ENCODE measurements at regions not wholly inside any gene's neighbourhood (a gene's known extent, or its start where the extent isn't known, plus 50 kb on each side); places are given as distances from the start of the nearest gene placed in this dataset.
"Not testable (repeated sequence)": the region's sequence is repeated elsewhere in the genome, so short reads cannot be mapped to it uniquely, and the experiment has no call there.

DNA sequence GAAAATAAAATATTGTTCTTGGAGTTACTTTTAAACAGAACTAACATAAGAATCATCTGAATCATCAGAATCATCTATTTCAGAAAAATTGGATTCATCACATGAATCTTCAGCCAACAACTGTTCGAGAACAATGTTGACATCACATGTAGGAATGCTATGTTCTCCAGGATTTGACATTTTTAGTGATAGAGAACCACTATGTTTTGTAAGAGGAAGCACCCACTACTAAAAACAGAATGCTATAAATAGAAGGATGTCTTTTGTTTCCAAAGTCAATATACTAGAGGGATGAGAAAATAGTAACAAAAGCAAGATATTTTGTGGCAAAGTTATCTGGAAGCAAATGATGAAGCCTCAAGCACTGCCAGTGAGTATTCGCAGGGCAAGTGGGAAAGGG lies 263.4 kb upstream of the DDI1 start:
- no peak overlapping the region for H3K4me3 ChIP-seq
- no peak overlapping the region for H3K27ac ChIP-seq

DNA sequence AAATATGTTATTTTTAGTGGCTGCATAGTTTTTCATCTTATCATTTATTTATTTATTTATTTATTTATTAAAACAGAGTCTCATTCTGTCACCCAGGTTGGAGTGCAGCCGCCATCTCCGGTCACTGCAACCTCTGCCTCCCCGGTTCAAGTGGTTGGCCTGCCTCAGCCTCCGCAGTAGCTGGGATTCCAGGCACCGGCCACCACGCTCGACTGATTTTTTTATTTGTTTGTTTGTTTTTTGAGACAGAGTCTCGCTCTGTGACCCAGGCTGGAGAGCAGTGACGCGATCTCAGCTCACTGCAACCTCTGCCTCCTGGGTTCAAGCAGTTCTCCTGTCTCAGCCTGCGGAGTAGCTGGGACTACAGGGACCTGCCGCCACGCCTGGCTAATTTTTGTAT lies 262.9 kb upstream of the DDI1 start:
- no peak overlapping the region for H3K27ac ChIP-seq
- H3K4me3 ChIP-seq: no peak overlapping the region

DNA sequence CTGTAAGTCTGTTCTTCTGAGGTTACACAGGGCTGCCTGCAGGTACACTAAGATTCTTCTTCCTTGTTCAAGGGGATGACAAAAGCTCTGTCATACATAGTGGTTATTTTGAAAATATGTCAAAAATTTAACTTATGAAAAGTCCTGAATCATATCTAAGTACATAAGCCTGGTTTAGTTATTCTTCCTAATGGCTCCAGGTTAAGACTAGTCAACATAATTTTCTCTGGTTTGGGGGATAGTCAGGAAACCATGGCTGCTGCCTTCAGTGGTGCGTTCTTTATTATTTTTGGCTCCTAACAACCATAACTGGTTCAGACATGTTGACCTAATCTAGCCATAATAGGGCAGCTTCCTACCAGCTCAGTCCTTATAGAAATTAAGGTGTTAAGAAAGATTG lies 257.4 kb upstream of the DDI1 start:
- Histone ChIP-seq H3K27ac (no peak overlapping the region), H3K4me3 (no peak overlapping the region)

- Histone ChIP-seq H3K27ac (no peak overlapping the region), H3K4me3 (no peak overlapping the region)
Measured at GRCh38 chr11:103789952-103790351, 246.5 kb upstream of the DDI1 start.

- no peak overlapping the region for H3K27ac ChIP-seq
- no peak overlapping the region for H3K4me3 ChIP-seq
Measured at GRCh38 chr11:103792981-103793468, 243.4 kb upstream of the DDI1 start.

DNA sequence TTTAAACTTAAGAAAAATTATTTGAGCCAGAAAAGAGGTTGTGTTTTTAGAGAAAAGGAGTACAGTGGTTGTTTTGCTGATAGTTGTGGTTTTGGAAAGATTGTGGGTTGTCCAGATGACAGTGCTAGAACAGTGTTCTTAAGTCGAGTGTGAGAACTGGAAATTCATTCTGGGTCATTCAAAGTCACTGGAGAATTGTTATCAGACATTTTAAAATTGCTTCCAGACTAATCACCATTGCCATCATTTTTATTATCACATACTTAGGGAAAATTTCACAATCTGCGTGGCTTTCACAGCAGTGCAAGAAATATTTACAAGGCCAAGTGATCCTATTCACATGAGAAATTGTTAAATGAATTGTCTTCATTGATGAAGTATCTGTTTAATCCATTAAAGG lies 242.2 kb upstream of the DDI1 start:
- no peak overlapping the region for H3K4me3 ChIP-seq
- no peak overlapping the region for H3K27ac ChIP-seq

DNA sequence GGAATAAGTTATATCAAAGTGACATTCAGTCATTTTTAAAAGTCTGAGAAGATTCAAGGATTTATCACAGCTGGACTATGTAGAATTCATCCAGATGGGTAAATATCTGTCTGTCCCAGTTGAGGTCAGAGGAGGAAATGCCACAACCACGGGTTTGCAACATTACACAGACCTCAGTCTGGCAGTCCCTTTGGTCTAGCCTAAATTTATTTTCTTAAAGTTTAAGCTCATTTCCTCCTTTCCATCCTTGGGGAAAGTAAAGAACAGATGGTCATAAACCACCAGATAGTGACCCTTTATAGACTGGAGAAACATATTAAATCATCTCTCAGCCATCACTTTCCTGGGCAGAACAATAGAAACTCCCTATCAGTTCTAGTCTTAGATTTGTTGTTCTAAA lies 238.4 kb upstream of the DDI1 start:
- H3K27ac ChIP-seq: peak overlapping the region in 1 of 21 experiments; percentile 60
- no peak overlapping the region for H3K4me3 ChIP-seq

DNA sequence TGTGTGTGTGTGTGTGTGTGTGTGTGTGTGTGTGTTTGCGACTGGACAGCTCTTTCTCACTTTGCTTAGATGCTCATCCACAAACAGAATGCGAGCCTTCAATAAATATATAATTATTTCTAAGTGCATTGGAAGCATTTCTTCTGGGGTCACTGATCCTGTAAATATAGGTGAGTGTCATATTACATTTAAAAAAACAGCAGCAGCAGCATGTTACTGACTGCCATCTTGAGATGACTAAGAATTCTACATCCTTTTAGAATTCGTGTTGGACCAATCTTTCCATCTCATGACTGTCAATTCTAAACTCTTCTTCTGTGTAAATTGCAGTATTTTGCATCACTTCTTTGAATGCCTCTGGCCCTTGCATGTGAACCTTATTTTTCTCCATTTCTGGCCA lies 238.0 kb upstream of the DDI1 start:
- Histone ChIP-seq H3K27ac (no peak overlapping the region), H3K4me3 (no peak overlapping the region)

DNA sequence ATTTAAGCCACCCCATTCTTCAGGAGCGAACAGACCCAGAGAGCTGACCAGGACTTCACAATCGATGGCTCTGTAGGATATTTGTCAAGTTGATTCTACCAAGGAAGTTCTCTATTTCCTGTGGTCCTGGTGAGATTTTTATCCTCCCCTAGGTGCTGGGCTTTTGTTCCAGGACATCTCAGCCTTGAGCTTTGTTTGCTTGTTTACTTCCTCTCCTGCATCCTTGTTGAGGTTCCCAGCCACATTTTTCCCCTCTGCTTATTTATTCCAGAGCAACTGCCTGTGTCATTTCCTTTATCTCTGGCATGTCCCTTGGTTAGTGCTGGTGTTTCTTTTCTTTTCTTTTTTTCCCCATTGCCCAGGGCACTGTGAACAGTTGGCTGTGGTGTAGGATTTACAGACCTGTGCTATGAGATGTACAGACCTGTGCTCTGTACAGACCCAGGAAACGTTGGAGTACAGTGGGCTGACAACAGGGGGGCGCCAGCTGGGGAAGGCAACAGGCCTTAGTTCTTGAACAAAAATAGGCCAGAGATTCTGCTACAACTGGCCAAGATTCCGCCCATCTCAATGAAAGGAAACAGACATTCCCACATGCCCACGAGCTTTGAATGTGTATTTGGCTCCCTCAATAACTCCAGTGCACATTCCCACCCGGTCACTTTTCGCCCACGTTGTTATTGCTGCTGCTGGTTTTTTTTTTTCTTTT lies 235.9 kb upstream of the DDI1 start:
- Histone ChIP-seq H3K4me3 (no peak overlapping the region), H3K27ac (peak overlapping the region in 7 of 21 experiments; percentile 3 to 70 (median 17))

DNA sequence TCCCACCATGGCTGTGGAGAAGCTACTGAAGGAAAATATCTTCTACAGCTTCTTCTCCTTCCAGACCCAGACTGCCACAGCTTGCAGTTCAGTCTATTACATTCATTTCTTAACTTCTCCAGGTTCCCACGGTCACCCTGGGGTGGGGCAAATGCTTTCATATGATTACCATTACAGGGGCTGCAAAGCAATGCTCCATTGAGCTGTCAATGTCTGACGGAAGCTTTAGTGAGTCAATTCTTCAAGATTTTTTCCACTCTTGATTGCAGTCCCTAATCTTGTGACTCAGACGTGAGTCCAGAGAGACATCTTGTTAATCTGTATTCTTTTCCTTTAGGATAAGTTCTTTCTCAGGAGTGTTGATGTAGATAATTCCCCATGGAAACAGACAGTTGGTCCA lies 233.4 kb upstream of the DDI1 start:
- Histone ChIP-seq H3K4me3 (no peak overlapping the region), H3K27ac (no peak overlapping the region)

GRCh38 chr11:103805688-103806009 lies 230.8 kb upstream of the DDI1 start:
- H3K4me3 ChIP-seq: no peak overlapping the region
- H3K27ac ChIP-seq: peak overlapping the region in 2 of 21 experiments; percentile 15 to 62

DNA sequence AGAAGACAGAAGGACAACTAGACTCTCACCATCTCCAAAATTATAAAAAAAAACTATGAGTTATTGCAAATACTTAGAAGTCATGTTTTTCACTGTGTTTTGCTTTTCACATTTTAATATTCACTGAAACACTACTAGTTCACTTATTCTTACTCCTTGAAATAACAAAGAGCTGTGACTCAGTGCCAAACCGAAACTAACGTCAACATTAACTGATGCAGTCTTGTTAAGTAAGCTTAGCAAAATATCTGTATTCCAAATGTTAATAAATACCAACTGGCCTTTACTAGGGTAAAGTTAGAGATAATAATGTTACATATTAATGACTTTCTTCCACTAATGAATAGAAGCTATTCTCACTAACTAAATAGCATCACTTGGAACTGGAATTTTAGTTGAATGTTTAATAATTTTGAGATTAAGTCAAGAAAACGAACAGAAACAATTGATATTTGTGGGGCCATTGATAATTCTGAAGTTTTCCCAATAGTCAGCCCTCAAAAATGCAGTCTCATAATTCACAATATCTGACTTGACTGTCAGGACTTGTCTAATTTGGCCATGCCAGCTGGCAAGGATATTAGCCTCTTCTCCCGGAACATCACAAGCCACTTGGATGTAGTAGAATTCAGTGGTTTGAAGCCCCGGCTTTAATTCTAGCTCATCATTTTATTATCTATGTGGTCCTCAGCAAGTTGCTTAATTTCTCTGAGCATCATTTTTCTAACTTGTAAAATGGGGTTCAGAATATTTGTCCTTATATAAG lies 230.1 kb upstream of the DDI1 start:
- no peak overlapping the region for H3K4me3 ChIP-seq
- H3K27ac ChIP-seq: peak overlapping the region in 4 of 21 experiments; percentile 10 to 62 (median 29)

GRCh38 chr11:103807806-103808205 lies 228.6 kb upstream of the DDI1 start:
- H3K27ac ChIP-seq: no peak overlapping the region
- no peak overlapping the region for H3K4me3 ChIP-seq

DNA sequence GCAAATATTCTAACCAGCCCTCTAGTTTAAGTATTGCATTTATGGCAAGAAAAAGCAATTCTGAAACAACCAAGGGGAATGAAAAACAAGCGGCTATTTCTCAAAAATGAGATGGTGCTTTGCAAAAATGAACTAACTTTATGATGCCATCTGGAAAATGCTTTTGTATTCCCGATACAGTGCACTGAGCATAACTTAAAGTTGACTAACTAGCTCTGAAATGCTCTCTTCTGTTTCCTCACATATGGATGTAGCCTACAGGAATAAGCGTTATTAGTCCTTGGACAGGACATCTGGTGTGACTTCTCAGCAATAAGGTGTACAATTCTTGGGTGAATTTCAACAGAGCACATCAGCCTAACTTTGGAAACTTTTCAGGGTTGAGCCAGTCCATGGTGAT lies 228.2 kb upstream of the DDI1 start:
- no peak overlapping the region for H3K27ac ChIP-seq
- H3K4me3 ChIP-seq: no peak overlapping the region

GRCh38 chr11:103811870-103812455 lies 224.5 kb upstream of the DDI1 start:
- no peak overlapping the region for H3K27ac ChIP-seq
- H3K4me3 ChIP-seq: no peak overlapping the region

DNA sequence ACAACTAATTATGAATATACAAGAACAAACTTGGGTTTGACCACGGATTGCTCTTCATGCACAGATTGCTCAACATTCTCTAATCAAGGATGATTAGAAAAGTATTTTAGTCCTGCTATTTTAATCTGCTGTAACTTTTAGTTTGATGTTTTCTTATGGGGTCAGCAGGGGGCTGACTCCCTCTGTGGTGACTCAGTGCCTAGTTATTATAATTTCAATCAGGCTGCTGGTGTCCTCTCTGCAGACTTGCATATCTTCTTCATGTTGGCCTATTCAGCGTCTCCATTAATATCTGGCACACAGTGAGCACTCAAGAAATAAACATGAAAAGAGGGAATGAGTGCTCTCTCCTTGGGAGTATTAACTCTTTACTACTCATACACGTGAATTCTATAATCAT lies 223.8 kb upstream of the DDI1 start:
- H3K4me3 ChIP-seq: no peak overlapping the region
- no peak overlapping the region for H3K27ac ChIP-seq

DNA sequence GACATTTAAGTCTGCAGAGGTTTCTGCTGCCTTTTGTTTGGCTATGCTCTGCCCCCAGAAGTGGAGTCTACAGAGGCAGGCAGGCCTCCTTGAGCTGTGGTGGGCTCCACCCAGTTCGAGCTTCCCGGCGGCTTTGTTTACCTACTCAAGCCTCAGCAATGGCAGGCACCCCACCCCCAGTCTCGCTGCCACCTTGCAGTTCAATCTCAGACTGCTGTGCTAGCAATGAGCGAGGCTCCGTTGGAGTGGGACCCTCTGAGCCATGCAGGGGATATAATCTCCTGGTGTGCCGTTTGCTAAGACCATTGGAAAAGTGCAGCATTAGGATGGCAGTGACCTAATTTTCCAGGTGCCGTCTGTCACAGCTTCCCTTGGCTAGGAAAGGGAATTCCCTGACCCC lies 216.1 kb upstream of the DDI1 start:
- not testable (repeated sequence) for H3K4me3 ChIP-seq, H3K27ac ChIP-seq

- Histone ChIP-seq H3K4me3 (no peak overlapping the region), H3K27ac (no peak overlapping the region)
Measured at GRCh38 chr11:103824116-103824515, 212.3 kb upstream of the DDI1 start.

DNA sequence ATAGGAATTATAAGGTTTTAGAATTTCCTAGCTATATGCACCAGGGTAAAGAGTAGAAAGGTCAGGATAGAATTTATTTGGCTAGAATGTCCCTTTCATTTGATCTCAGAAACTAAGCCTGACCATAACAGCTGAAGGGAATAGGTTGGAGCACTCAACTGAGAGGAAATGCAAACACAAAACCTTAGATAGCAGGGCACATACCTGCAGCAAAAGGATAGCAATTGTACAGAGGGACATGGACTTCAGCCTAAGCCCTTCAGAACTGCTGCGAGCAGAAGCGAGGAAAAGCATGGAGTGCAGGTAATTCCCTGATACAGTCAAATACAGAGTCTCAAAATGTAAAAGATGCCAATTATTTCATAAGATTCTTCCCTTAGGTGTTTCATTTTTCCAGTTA lies 211.0 kb upstream of the DDI1 start:
- Histone ChIP-seq H3K4me3 (no peak overlapping the region), H3K27ac (no peak overlapping the region)

DNA sequence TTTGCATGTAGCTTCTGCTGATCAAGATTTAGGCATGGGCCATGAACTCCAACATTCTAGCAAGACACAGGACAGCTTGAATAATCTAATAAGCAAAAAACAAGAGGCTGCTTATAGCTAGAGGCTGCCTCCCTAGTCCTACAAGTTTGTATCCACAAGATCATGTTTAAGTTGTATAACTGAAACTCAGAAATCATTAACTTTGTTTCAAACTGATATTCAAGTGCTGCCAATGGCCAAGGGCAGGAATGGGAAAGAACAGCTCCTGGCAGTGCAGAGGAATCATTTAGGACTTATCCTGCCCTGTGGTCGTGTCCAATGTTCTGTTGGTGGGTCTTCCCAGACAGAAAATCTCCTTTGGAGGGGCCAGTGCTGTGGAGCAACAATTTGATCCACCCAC lies 209.6 kb upstream of the DDI1 start:
- H3K27ac ChIP-seq: no peak overlapping the region
- no peak overlapping the region for H3K4me3 ChIP-seq

DNA sequence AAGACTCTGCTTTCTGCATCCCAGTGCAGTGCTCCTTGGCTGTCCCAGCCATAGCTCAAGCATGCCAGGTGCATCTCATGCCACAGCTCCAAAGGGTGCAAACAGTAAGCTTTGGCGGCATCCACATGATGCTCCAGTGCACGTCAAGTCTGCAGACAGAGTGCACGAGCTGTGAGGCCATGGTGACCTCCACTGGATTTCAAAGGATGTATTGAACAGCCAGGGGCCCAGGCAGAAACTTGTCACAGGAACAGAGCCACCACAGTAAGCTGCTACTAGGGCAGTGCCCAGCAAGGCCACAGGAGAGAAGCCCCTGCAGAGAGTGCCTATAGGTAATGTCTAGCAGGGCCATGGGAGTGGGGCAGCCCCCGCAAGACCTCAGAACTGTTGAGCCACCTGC lies 206.8 kb upstream of the DDI1 start:
- Histone ChIP-seq H3K27ac (no peak overlapping the region), H3K4me3 (no peak overlapping the region)

Data from skin epidermis (tissue), 12 donors.